Limb (tissue), 2 donors: ENCODE measurements at regions not wholly inside any gene's neighbourhood (a gene's known extent, or its start where the extent isn't known, plus 50 kb on each side); places are given as distances from the start of the nearest gene placed in this dataset.

Experiments used
- DNase-seq, 2 donors: peaks; one replicate each; pipeline ENCODE4 v3.0.0-alpha.2; 2016; ENCODE audit errors: extremely low spot score in 2 of 2

GRCh38 chr4:13316354-13316753 lies 167.8 kb downstream of the RAB28 start:
- no peak for DNase-seq

GRCh38 chr4:13313856-13314255 lies 170.3 kb downstream of the RAB28 start:
- DNase-seq = no peak

GRCh38 chr4:13312264-13312663 lies 171.9 kb downstream of the RAB28 start:
- no peak for DNase-seq

GRCh38 chr4:13309751-13310150 lies 174.4 kb downstream of the RAB28 start:
- no peak for DNase-seq

- no peak for DNase-seq
These were observed 177.8 kb downstream of the RAB28 start for GRCh38 chr4:13306356-13306755.

- no peak for DNase-seq
These were observed 181.3 kb downstream of the RAB28 start for GRCh38 chr4:13302876-13303275.

GRCh38 chr4:13299343-13299742 lies 184.8 kb downstream of the RAB28 start:
- DNase-seq = no peak

- DNase-seq = no peak
These were observed 185.5 kb downstream of the RAB28 start for GRCh38 chr4:13298655-13299054.

- DNase-seq = no peak
These were observed 187.2 kb downstream of the RAB28 start for GRCh38 chr4:13296986-13297385.

GRCh38 chr4:13294961-13295605 lies 189.1 kb downstream of the RAB28 start:
- DNase-seq = no peak

- no peak for DNase-seq
These were observed 191.8 kb downstream of the RAB28 start for GRCh38 chr4:13292372-13292771.

- no peak for DNase-seq
These were observed 194.7 kb downstream of the RAB28 start for GRCh38 chr4:13289391-13289790.

GRCh38 chr4:13285336-13285735 lies 198.8 kb downstream of the RAB28 start:
- no peak for DNase-seq

- DNase-seq = no peak
These were observed 199.2 kb downstream of the RAB28 start for GRCh38 chr4:13284932-13285331.

GRCh38 chr4:13276357-13276756 lies 207.8 kb downstream of the RAB28 start:
- DNase-seq = no peak

GRCh38 chr4:13268703-13269102 lies 215.4 kb downstream of the RAB28 start:
- no peak for DNase-seq

- DNase-seq = no peak
These were observed 216.0 kb downstream of the RAB28 start for GRCh38 chr4:13268165-13268564.

GRCh38 chr4:13267091-13267490 lies 217.0 kb downstream of the RAB28 start:
- DNase-seq = no peak

- no peak for DNase-seq
These were observed 217.5 kb downstream of the RAB28 start for GRCh38 chr4:13266687-13267086.

- DNase-seq = no peak
These were observed 220.1 kb downstream of the RAB28 start for GRCh38 chr4:13263967-13264525.

GRCh38 chr4:13262816-13263215 lies 221.3 kb downstream of the RAB28 start:
- DNase-seq = no peak

- DNase-seq = no peak
These were observed 222.5 kb downstream of the RAB28 start for GRCh38 chr4:13261486-13262257.

- DNase-seq = no peak
These were observed 223.6 kb downstream of the RAB28 start for GRCh38 chr4:13260513-13260912.
